B cell (primary cell): ENCODE measurements at regions not wholly inside any gene's neighbourhood (a gene's known extent, or its start where the extent isn't known, plus 50 kb on each side); places are given as distances from the start of the nearest gene placed in this dataset.
A peak's percentile ranks its signal among the peaks of the same experiment; 100 is the strongest.

Source experiments
- ATAC-seq: fragments of 200-7000 bp; cut with Tn5 transposase; one replicate; pipeline ENCODE4 v1.10.0; 2021; ENCODE audit warnings: low read depth, mild to moderate bottlenecking, moderate number of reproducible peaks, moderate library complexity
- CTCF ChIA-PET: fragments of 350-600 bp; sonication (Branson Sonifier 250); formaldehyde crosslinking; loops from one replicate; lab custom pipeline; 2021; ENCODE audit warnings: antibody characterized with exemption, inconsistent platforms; lab: Charles Lee
- POLR2A ChIA-PET: fragments of 350-600 bp; sonication (Branson Sonifier 250); formaldehyde crosslinking; loops from one replicate; lab custom pipeline; 2021; ENCODE audit warnings: antibody characterized with exemption; lab: Charles Lee
- DNase-seq: peaks from one replicate; pipeline ENCODE4 v3.0.0; 2013
- H2AFZ ChIP-seq: 2 replicates; pipeline ENCODE4 v1.6.1; 2012; ENCODE audit warnings: mild to moderate bottlenecking, low read depth, low read length; ENCODE audit not compliant: insufficient read depth, poor library complexity, severe bottlenecking
- H3K27ac ChIP-seq, 2 donors: 1 replicate in 1 of 2; 2 replicates in 1 of 2; pipeline ENCODE4 v1.5.1; 2012 to 2013; ENCODE audit warnings: low read length in 2 of 2, mild to moderate bottlenecking in 2 of 2, moderate library complexity in 1 of 2
- H3K27me3 ChIP-seq, 4 experiments: fragments of 200-600 bp in 1 of 4; sonication (generic) in 1 of 4; replicated peaks in 1 of 4; 1 replicate in 2 of 4; 2 replicates in 2 of 4; pipeline versions ENCODE4 v1.6.1 to v1.7.0; 2013 to 2016; ENCODE audit warnings: low read length in 3 of 4, mild to moderate bottlenecking in 2 of 4, mixed read lengths in 1 of 4, moderate library complexity in 1 of 4; ENCODE audit not compliant: insufficient read depth in 4 of 4, control insufficient read depth in 3 of 4; ENCODE audit errors: control extremely low read depth in 1 of 4
- H3K36me3 ChIP-seq, 2 experiments: replicated peaks in 1 of 2; 1 replicate in 1 of 2; 2 replicates in 1 of 2; pipeline versions ENCODE4 v1.6.1 to v1.7.1; 2013; ENCODE audit warnings: low read length in 1 of 2; ENCODE audit not compliant: insufficient read depth in 2 of 2, control insufficient read depth in 1 of 2; ENCODE audit errors: control extremely low read depth in 1 of 2, extremely low read depth in 1 of 2
- H3K4me1 ChIP-seq, 2 donors: fragments of 200-600 bp in 1 of 2; sonication (generic) in 1 of 2; 1 replicate in 1 of 2; 2 replicates in 1 of 2; pipeline versions ENCODE4 v1.5.1 to v1.6.1; 2013 to 2017; ENCODE audit warnings: low read length in 2 of 2; ENCODE audit not compliant: control insufficient read depth in 2 of 2, insufficient read depth in 2 of 2
- H3K4me2 ChIP-seq: replicated peaks from 2 replicates; pipeline ENCODE3; 2012; ENCODE audit warnings: mild to moderate bottlenecking, low read depth, low read length; ENCODE audit not compliant: poor library complexity, severe bottlenecking
- H3K4me3 ChIP-seq, 5 experiments: fragments of 200-600 bp in 1 of 5; sonication (generic) in 1 of 5; 1 replicate in 3 of 5; 2 replicates in 2 of 5; pipeline versions ENCODE4 v1.5.1 to v1.7.0; 2011 to 2016; ENCODE audit warnings: low read length in 4 of 5, mild to moderate bottlenecking in 4 of 5, low read depth in 2 of 5, control low read depth in 1 of 5, moderate library complexity in 1 of 5; ENCODE audit not compliant: insufficient read depth in 1 of 5; ENCODE audit errors: control extremely low read depth in 1 of 5, extremely low read depth in 1 of 5
- H3K79me2 ChIP-seq: fragments of 200-600 bp; sonication (generic); one replicate; pipeline ENCODE4 v1.6.0; 2016; ENCODE audit warnings: low read length; ENCODE audit not compliant: control insufficient read depth, insufficient read depth
- H3K9ac ChIP-seq: fragments of 200-600 bp; sonication (generic); 2 replicates; pipeline ENCODE4 v1.6.1; 2017; ENCODE audit warnings: mild to moderate bottlenecking, low read length, moderate library complexity
- H3K9me3 ChIP-seq, 3 donors: one replicate each; pipeline versions ENCODE4 v1.6.1 to v1.7.1; 2013; ENCODE audit warnings: low read length in 2 of 3; ENCODE audit not compliant: control insufficient read depth in 2 of 3, insufficient read depth in 1 of 3; ENCODE audit errors: control extremely low read depth in 1 of 3
- H4K20me1 ChIP-seq: 2 replicates; pipeline ENCODE4 v1.6.0; 2012; ENCODE audit warnings: mild to moderate bottlenecking, low read length; ENCODE audit not compliant: insufficient read depth, control insufficient read depth, poor library complexity, severe bottlenecking
- H3K27ac Mint-ChIP-seq: one replicate; pipeline ENCODE4 v1.8.0; 2021; ENCODE audit warnings: mixed read lengths
- H3K27me3 Mint-ChIP-seq: one replicate; pipeline ENCODE4 v1.8.0; 2021; ENCODE audit warnings: mixed read lengths
- H3K4me1 Mint-ChIP-seq: one replicate; pipeline ENCODE4 v1.8.0; 2021; ENCODE audit warnings: mixed read lengths
- H3K4me3 Mint-ChIP-seq: one replicate; pipeline ENCODE4 v1.8.0; 2021; ENCODE audit warnings: mixed read lengths
- H3K9me3 Mint-ChIP-seq: one replicate; pipeline ENCODE4 v1.8.0; 2022; ENCODE audit warnings: mixed read lengths; ENCODE audit not compliant: insufficient read depth
- CTCF ChIP-seq: fragments of 200-600 bp; IDR thresholded peaks from one replicate; pipeline ENCODE4 v1.8.0; 2022; ENCODE audit warnings: antibody characterized with exemption, mild to moderate bottlenecking
- EZH2 ChIP-seq: IDR thresholded peaks from 2 replicates; pipeline ENCODE4 v1.6.1; 2012; ENCODE audit warnings: borderline replicate concordance, low read depth, mild to moderate bottlenecking, moderate library complexity, low read length; ENCODE audit not compliant: insufficient read depth, poor library complexity, severe bottlenecking
- WGBS: methylation state at CpG from one replicate; pipeline ENCODE4 v1.1.5; 2013; ENCODE audit warnings: missing lambda C conversion rate; ENCODE audit not compliant: insufficient coverage; 5-methylcytosine and 5-hydroxymethylcytosine counted together
- intact Hi-C: fragments of 100-400 bp; cut with micrococcal nuclease; formaldehyde crosslinking; loops from one replicate; pipeline ENCODE4 v1.10.0; 2022

DNA sequence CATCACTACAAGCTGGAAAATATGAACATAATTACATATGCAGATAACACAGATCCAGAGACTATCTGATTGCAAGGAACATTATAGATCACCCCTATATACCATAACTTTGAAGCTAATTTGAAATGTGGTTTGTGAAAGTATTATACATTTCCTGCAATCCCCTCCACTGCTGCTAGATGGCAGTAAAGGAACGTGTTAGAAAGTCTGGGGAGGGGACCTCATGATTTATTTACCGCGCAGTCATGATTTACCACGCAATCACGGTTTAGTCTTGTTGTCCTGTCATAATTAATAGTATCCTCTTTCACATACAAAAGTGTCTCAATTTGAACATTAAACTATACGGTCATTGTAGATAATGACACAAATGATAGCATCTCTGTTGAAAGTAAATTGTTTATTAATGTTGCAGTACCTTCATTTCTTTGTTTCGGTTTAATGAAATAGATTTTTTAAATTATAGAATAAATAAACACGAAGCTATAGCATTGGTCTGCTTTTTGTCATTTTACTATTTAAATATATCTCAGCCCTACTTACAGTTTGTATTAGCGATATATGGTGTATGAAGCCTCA, 145.3 kb upstream of the PRSS1 start:
- Histone ChIP-seq H3K9ac (no peak overlapping the region), H3K4me1 (no peaks in the 10 kb centered on the region), H3K4me2 (no peak overlapping the region), H2AFZ (no peak overlapping the region), H3K36me3 (no peaks in the 10 kb centered on the region), H3K4me3 (no peak overlapping the region), H3K27ac (no peak overlapping the region), H3K27me3 (peaks cover 0 to 2% (median 0%) of the 10 kb centered on the region in 4 experiments), H3K9me3 (no peaks in the 10 kb centered on the region), H4K20me1 (no peaks in the 10 kb centered on the region), H3K79me2 (no peaks in the 10 kb centered on the region)
- TF ChIP-seq EZH2 (no peak), CTCF (peak; percentile 93)
- peak; percentile 72 for DNase-seq
- no peak overlapping the region for H3K4me3 Mint-ChIP-seq
- H3K9me3 Mint-ChIP-seq = no peaks in the 10 kb centered on the region
- ChIA-PET POLR2A (no interaction called here), CTCF (interaction anchor here (0.7 to 3.4 kb wide), 36 partner anchors 9 to 616 kb away, joined by 3 to 65 read pairs (median 4); partner anchors contain the start of genes EPHB6, PRSS2 and TAS2R40)
- intact Hi-C loops = loop anchor here (1.0 kb wide), 3 partner anchors 179 to 611 kb away; no protein-coding TSS in a partner anchor
- WGBS = no CpG with 5 or more reads among the region's 9 CpGs
- ATAC-seq = peak; percentile 63
- no peak overlapping the region for H3K27ac Mint-ChIP-seq
- peaks cover 32% of the 10 kb centered on the region for H3K27me3 Mint-ChIP-seq
- H3K4me1 Mint-ChIP-seq = no peaks in the 10 kb centered on the region

DNA sequence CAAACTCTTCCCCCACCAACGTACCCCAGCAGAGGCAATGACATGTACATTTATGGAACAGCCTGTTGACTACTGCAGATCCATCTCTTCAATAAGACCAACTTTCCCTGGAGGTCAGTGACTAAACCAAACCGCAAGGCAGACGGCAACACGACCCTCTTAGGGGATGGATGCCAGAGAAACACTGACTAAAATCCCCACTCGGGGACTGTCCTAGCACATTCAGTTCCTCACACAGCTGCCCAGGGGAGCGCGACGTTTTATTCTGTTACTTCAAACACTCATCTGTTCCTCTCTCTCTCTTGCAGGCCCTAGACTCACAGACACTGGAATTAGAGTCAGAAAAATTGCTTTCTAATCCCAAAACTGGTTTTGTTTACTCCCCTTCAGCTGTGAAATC, 146.5 kb upstream of the PRSS1 start:
- peaks cover 0 to 6% (median 2%) of the 10 kb centered on the region in 4 experiments for H3K27me3 ChIP-seq
- no peak for TF ChIP-seq CTCF
- no peak for TF ChIP-seq EZH2
- H3K36me3 ChIP-seq = no peaks in the 10 kb centered on the region
- no peak overlapping the region for H3K4me2 ChIP-seq
- H4K20me1 ChIP-seq = no peaks in the 10 kb centered on the region
- no peak overlapping the region for H2AFZ ChIP-seq
- H3K27ac ChIP-seq = no peak overlapping the region
- DNase-seq (peak; percentile 12), ATAC-seq (no peak)
- H3K4me1 ChIP-seq = no peaks in the 10 kb centered on the region
- H3K79me2 ChIP-seq = no peaks in the 10 kb centered on the region
- Mint-ChIP-seq H3K27me3 (peaks cover 38% of the 10 kb centered on the region), H3K4me1 (no peaks in the 10 kb centered on the region), H3K4me3 (no peak overlapping the region), H3K27ac (no peak overlapping the region), H3K9me3 (no peaks in the 10 kb centered on the region)
- intact Hi-C loops = no loop called here
- H3K9ac ChIP-seq = no peak overlapping the region
- no peaks in the 10 kb centered on the region for H3K9me3 ChIP-seq
- POLR2A ChIA-PET = no interaction called here
- CTCF ChIA-PET = interaction anchor here (0.7 to 3.4 kb wide), 10 partner anchors 10 to 612 kb away, joined by 3 to 65 read pairs (median 8); partner anchors contain the start of gene EPHB6
- 22% methylated on average over 8 of the region's 8 CpGs for WGBS
- no peak overlapping the region for H3K4me3 ChIP-seq
